ENCODE measurements at regions not wholly inside any gene's neighbourhood (a gene's known extent, or its start where the extent isn't known, plus 50 kb on each side); places are given as distances from the start of the nearest gene placed in this dataset.

- no peaks in the 10 kb centered on the region for H3K27me3 ChIP-seq (ENCODE audit: control insufficient read depth, insufficient read depth, low read length)
- H3K4me1 ChIP-seq (ENCODE audit: control insufficient read depth, insufficient read depth, low read length), result no peaks in the 10 kb centered on the region
- no peaks in the 10 kb centered on the region for H3K36me3 ChIP-seq (ENCODE audit: control insufficient read depth, insufficient read depth, low read length)
- no peaks in the 10 kb centered on the region for H3K9me3 ChIP-seq (ENCODE audit: control insufficient read depth, low read depth, low read length)
- no peak overlapping the region for H3K4me3 ChIP-seq (ENCODE audit: low read length)
- H3K27ac ChIP-seq (ENCODE audit: low read length), result no peak overlapping the region
- no peak for DNase-seq
- WGBS (ENCODE audit: insufficient coverage, low lambda C conversion rate), result no CpG with 5 or more reads among the region's 1 CpG
Measured at GRCh38 chr4:91914176-91914804, 389.5 kb upstream of the GRID2 start.

GRCh38 chr4:91916219-91916618, 387.5 kb upstream of the GRID2 start:
- Histone ChIP-seq H3K4me3 (ENCODE audit: low read length) (no peak overlapping the region), H3K36me3 (ENCODE audit: control insufficient read depth, insufficient read depth, low read length) (no peaks in the 10 kb centered on the region)

GRCh38 chr4:91924625-91925024, 379.1 kb upstream of the GRID2 start:
- Histone ChIP-seq H3K9me3 (ENCODE audit: control insufficient read depth, low read depth, low read length) (no peaks in the 10 kb centered on the region), H3K4me1 (ENCODE audit: control insufficient read depth, insufficient read depth, low read length) (no peaks in the 10 kb centered on the region), H3K4me3 (ENCODE audit: low read length) (no peak overlapping the region), H3K27ac (ENCODE audit: low read length) (no peak overlapping the region), H3K36me3 (ENCODE audit: control insufficient read depth, insufficient read depth, low read length) (no peaks in the 10 kb centered on the region), H3K27me3 (ENCODE audit: control insufficient read depth, insufficient read depth, low read length) (no peaks in the 10 kb centered on the region)
- WGBS (ENCODE audit: insufficient coverage, low lambda C conversion rate), result no CpG with 5 or more reads among the region's 5 CpGs
- no peak for DNase-seq

More at GRCh38 chr4:91916219-91916618, 387.5 kb upstream of the GRID2 start:
- DNase-seq, result no peak
- Histone ChIP-seq H3K27ac (ENCODE audit: low read length) (no peak overlapping the region), H3K9me3 (ENCODE audit: control insufficient read depth, low read depth, low read length) (no peaks in the 10 kb centered on the region), H3K4me1 (ENCODE audit: control insufficient read depth, insufficient read depth, low read length) (no peaks in the 10 kb centered on the region), H3K27me3 (ENCODE audit: control insufficient read depth, insufficient read depth, low read length) (no peaks in the 10 kb centered on the region)

- Histone ChIP-seq H3K4me1 (ENCODE audit: control insufficient read depth, insufficient read depth, low read length) (no peaks in the 10 kb centered on the region), H3K4me3 (ENCODE audit: low read length) (no peak overlapping the region), H3K27me3 (ENCODE audit: control insufficient read depth, insufficient read depth, low read length) (no peaks in the 10 kb centered on the region), H3K36me3 (ENCODE audit: control insufficient read depth, insufficient read depth, low read length) (no peaks in the 10 kb centered on the region), H3K9me3 (ENCODE audit: control insufficient read depth, low read depth, low read length) (peaks cover 11% of the 10 kb centered on the region), H3K27ac (ENCODE audit: low read length) (no peak overlapping the region)
- WGBS (ENCODE audit: insufficient coverage, low lambda C conversion rate), result no CpG with 5 or more reads among the region's 6 CpGs
- no peak for DNase-seq
Measured at GRCh38 chr4:91935217-91935616, 368.5 kb upstream of the GRID2 start.

- WGBS (ENCODE audit: insufficient coverage, low lambda C conversion rate), result 83% methylated on average over 1 of the region's 3 CpGs
- H3K36me3 ChIP-seq (ENCODE audit: control insufficient read depth, insufficient read depth, low read length), result no peaks in the 10 kb centered on the region
- H3K27ac ChIP-seq (ENCODE audit: low read length), result no peak overlapping the region
- peaks cover 11% of the 10 kb centered on the region for H3K9me3 ChIP-seq (ENCODE audit: control insufficient read depth, low read depth, low read length)
- H3K4me3 ChIP-seq (ENCODE audit: low read length), result no peak overlapping the region
- no peaks in the 10 kb centered on the region for H3K4me1 ChIP-seq (ENCODE audit: control insufficient read depth, insufficient read depth, low read length)
- no peak for DNase-seq
- H3K27me3 ChIP-seq (ENCODE audit: control insufficient read depth, insufficient read depth, low read length), result no peaks in the 10 kb centered on the region
Measured at GRCh38 chr4:91936311-91936710, 367.5 kb upstream of the GRID2 start.

GRCh38 chr4:91957963-91958362, 345.8 kb upstream of the GRID2 start:
- no CpG with 5 or more reads among the region's 2 CpGs for WGBS (ENCODE audit: insufficient coverage, low lambda C conversion rate)
- Histone ChIP-seq H3K27me3 (ENCODE audit: control insufficient read depth, insufficient read depth, low read length) (no peaks in the 10 kb centered on the region), H3K9me3 (ENCODE audit: control insufficient read depth, low read depth, low read length) (peaks cover 3% of the 10 kb centered on the region), H3K27ac (ENCODE audit: low read length) (no peak overlapping the region), H3K4me3 (ENCODE audit: low read length) (no peak overlapping the region), H3K4me1 (ENCODE audit: control insufficient read depth, insufficient read depth, low read length) (no peaks in the 10 kb centered on the region), H3K36me3 (ENCODE audit: control insufficient read depth, insufficient read depth, low read length) (no peaks in the 10 kb centered on the region)
- DNase-seq, result no peak

- WGBS (ENCODE audit: insufficient coverage, low lambda C conversion rate), result 50% methylated on average over 1 of the region's 2 CpGs
Measured at GRCh38 chr4:91958596-91958995, 345.2 kb upstream of the GRID2 start.

GRCh38 chr4:91961504-91961903, 342.3 kb upstream of the GRID2 start:
- H3K4me3 ChIP-seq (ENCODE audit: low read length), result no peak overlapping the region
- H3K27me3 ChIP-seq (ENCODE audit: control insufficient read depth, insufficient read depth, low read length), result no peaks in the 10 kb centered on the region
- no peak overlapping the region for H3K27ac ChIP-seq (ENCODE audit: low read length)
- no peaks in the 10 kb centered on the region for H3K36me3 ChIP-seq (ENCODE audit: control insufficient read depth, insufficient read depth, low read length)
- H3K9me3 ChIP-seq (ENCODE audit: control insufficient read depth, low read depth, low read length), result no peaks in the 10 kb centered on the region
- no peak for DNase-seq
- no peaks in the 10 kb centered on the region for H3K4me1 ChIP-seq (ENCODE audit: control insufficient read depth, insufficient read depth, low read length)

More at GRCh38 chr4:91958596-91958995, 345.2 kb upstream of the GRID2 start:
- no peak overlapping the region for H3K27ac ChIP-seq (ENCODE audit: low read length)
- no peak for DNase-seq
- peaks cover 3% of the 10 kb centered on the region for H3K9me3 ChIP-seq (ENCODE audit: control insufficient read depth, low read depth, low read length)
- H3K4me1 ChIP-seq (ENCODE audit: control insufficient read depth, insufficient read depth, low read length), result no peaks in the 10 kb centered on the region
- no peaks in the 10 kb centered on the region for H3K27me3 ChIP-seq (ENCODE audit: control insufficient read depth, insufficient read depth, low read length)
- no peak overlapping the region for H3K4me3 ChIP-seq (ENCODE audit: low read length)
- H3K36me3 ChIP-seq (ENCODE audit: control insufficient read depth, insufficient read depth, low read length), result no peaks in the 10 kb centered on the region

GRCh38 chr4:91963486-91963885, 340.3 kb upstream of the GRID2 start:
- Histone ChIP-seq H3K27ac (ENCODE audit: low read length) (no peak overlapping the region), H3K4me3 (ENCODE audit: low read length) (no peak overlapping the region), H3K36me3 (ENCODE audit: control insufficient read depth, insufficient read depth, low read length) (no peaks in the 10 kb centered on the region), H3K27me3 (ENCODE audit: control insufficient read depth, insufficient read depth, low read length) (no peaks in the 10 kb centered on the region), H3K4me1 (ENCODE audit: control insufficient read depth, insufficient read depth, low read length) (no peaks in the 10 kb centered on the region), H3K9me3 (ENCODE audit: control insufficient read depth, low read depth, low read length) (no peaks in the 10 kb centered on the region)
- DNase-seq, result no peak
- 63% methylated on average over 1 of the region's 3 CpGs for WGBS (ENCODE audit: insufficient coverage, low lambda C conversion rate)

- Histone ChIP-seq H3K36me3 (ENCODE audit: control insufficient read depth, insufficient read depth, low read length) (no peaks in the 10 kb centered on the region), H3K27ac (ENCODE audit: low read length) (no peak overlapping the region), H3K4me1 (ENCODE audit: control insufficient read depth, insufficient read depth, low read length) (no peaks in the 10 kb centered on the region), H3K27me3 (ENCODE audit: control insufficient read depth, insufficient read depth, low read length) (no peaks in the 10 kb centered on the region), H3K9me3 (ENCODE audit: control insufficient read depth, low read depth, low read length) (no peaks in the 10 kb centered on the region), H3K4me3 (ENCODE audit: low read length) (no peak overlapping the region)
- DNase-seq, result no peak
Measured at GRCh38 chr4:91965166-91965565, 338.6 kb upstream of the GRID2 start.

GRCh38 chr4:91973479-91974153, 330.1 kb upstream of the GRID2 start:
- no peaks in the 10 kb centered on the region for H3K27me3 ChIP-seq (ENCODE audit: control insufficient read depth, insufficient read depth, low read length)
- no peak for DNase-seq
- no peak overlapping the region for H3K4me3 ChIP-seq (ENCODE audit: low read length)
- peaks cover 4% of the 10 kb centered on the region for H3K9me3 ChIP-seq (ENCODE audit: control insufficient read depth, low read depth, low read length)
- no peaks in the 10 kb centered on the region for H3K4me1 ChIP-seq (ENCODE audit: control insufficient read depth, insufficient read depth, low read length)
- no peak overlapping the region for H3K27ac ChIP-seq (ENCODE audit: low read length)
- 88% methylated on average over 1 of the region's 1 CpG for WGBS (ENCODE audit: insufficient coverage, low lambda C conversion rate)
- no peaks in the 10 kb centered on the region for H3K36me3 ChIP-seq (ENCODE audit: control insufficient read depth, insufficient read depth, low read length)
